Trophoblast cell (in vitro differentiated cells and primary cell): ENCODE measurements at regions not wholly inside any gene's neighbourhood (a gene's known extent, or its start where the extent isn't known, plus 50 kb on each side); places are given as distances from the start of the nearest gene placed in this dataset.
A peak's percentile ranks its signal among the peaks of the same experiment; 100 is the strongest.

ENCODE experiments used
- DNase-seq, 2 donors: peaks; one replicate each; pipeline ENCODE4 v3.0.0-alpha.2; 2016
- H2AFZ ChIP-seq: 2 replicates; pipeline ENCODE4 v1.6.1; 2013; ENCODE audit warnings: low read length, moderate library complexity, mild to moderate bottlenecking; ENCODE audit not compliant: insufficient read depth, poor library complexity
- H2AK5ac ChIP-seq: 2 replicates; pipeline ENCODE4 v1.6.1; 2013; ENCODE audit warnings: mild to moderate bottlenecking, low read length
- H2BK120ac ChIP-seq: 2 replicates; pipeline ENCODE4 v1.6.1; 2013; ENCODE audit warnings: low read length, mild to moderate bottlenecking, moderate library complexity; ENCODE audit not compliant: insufficient read depth, poor library complexity
- H2BK12ac ChIP-seq: 2 replicates; pipeline ENCODE4 v1.6.1; 2013; ENCODE audit warnings: mild to moderate bottlenecking, low read length, moderate library complexity
- H2BK5ac ChIP-seq: 2 replicates; pipeline ENCODE4 v1.6.1; 2013; ENCODE audit warnings: low read length, low read depth, moderate library complexity, mild to moderate bottlenecking; ENCODE audit not compliant: poor library complexity
- H3K14ac ChIP-seq: 2 replicates; pipeline ENCODE4 v1.6.1; 2013; ENCODE audit warnings: mild to moderate bottlenecking, low read length
- H3K18ac ChIP-seq: 2 replicates; pipeline ENCODE4 v1.6.1; 2013; ENCODE audit warnings: mild to moderate bottlenecking, low read length
- H3K23ac ChIP-seq: 2 replicates; pipeline ENCODE4 v1.6.1; 2013; ENCODE audit warnings: low read length
- H3K27ac ChIP-seq: 2 replicates; pipeline ENCODE4 v1.5.1; 2013; ENCODE audit warnings: low read depth, mild to moderate bottlenecking, inconsistent platforms, low read length, moderate library complexity
- H3K27me3 ChIP-seq: 2 replicates; pipeline ENCODE4 v1.6.1; 2013; ENCODE audit warnings: inconsistent platforms, mild to moderate bottlenecking, low read length, moderate library complexity; ENCODE audit not compliant: insufficient read depth
- H3K36me3 ChIP-seq, 2 experiments: 1 replicate in 1 of 2; 2 replicates in 1 of 2; pipeline ENCODE4 v1.6.1; 2013; ENCODE audit warnings: low read length in 2 of 2, mild to moderate bottlenecking in 2 of 2, moderate library complexity in 1 of 2; ENCODE audit not compliant: insufficient read depth in 2 of 2, control insufficient read depth in 1 of 2
- H3K4ac ChIP-seq: 2 replicates; pipeline ENCODE4 v1.6.1; 2013; ENCODE audit warnings: low read depth, mild to moderate bottlenecking, low read length, moderate library complexity
- H3K4me1 ChIP-seq, 2 experiments: 1 replicate in 1 of 2; 2 replicates in 1 of 2; pipeline ENCODE4 v1.6.1; 2013; ENCODE audit warnings: low read length in 2 of 2, mild to moderate bottlenecking in 2 of 2, moderate library complexity in 1 of 2; ENCODE audit not compliant: insufficient read depth in 2 of 2, control insufficient read depth in 1 of 2
- H3K4me2 ChIP-seq: 2 replicates; pipeline ENCODE4 v1.6.1; 2013; ENCODE audit warnings: inconsistent platforms, mild to moderate bottlenecking, low read length, moderate library complexity
- H3K4me3 ChIP-seq: 2 replicates; pipeline ENCODE4 v1.5.1; 2013; ENCODE audit warnings: mild to moderate bottlenecking, low read depth, low read length, inconsistent platforms
- H3K79me1 ChIP-seq: one replicate; pipeline ENCODE4 v1.6.1; 2013; ENCODE audit warnings: low read length
- H3K79me2 ChIP-seq: 2 replicates; pipeline ENCODE4 v1.6.1; 2013; ENCODE audit warnings: low read length, mild to moderate bottlenecking; ENCODE audit not compliant: control insufficient read depth, insufficient read depth, poor library complexity
- H3K9ac ChIP-seq: 2 replicates; pipeline ENCODE4 v1.6.1; 2013; ENCODE audit warnings: mild to moderate bottlenecking, low read length
- H3K9me3 ChIP-seq: 2 replicates; pipeline ENCODE4 v1.6.1; 2013; ENCODE audit warnings: low read depth, mild to moderate bottlenecking, control low read depth, inconsistent platforms, low read length; ENCODE audit not compliant: insufficient read depth
- H4K12ac ChIP-seq: 2 replicates; pipeline ENCODE4 v1.6.1; 2013; ENCODE audit warnings: low read depth, mild to moderate bottlenecking, low read length, moderate library complexity
- H4K8ac ChIP-seq: 2 replicates; pipeline ENCODE4 v1.6.1; 2013; ENCODE audit warnings: low read depth, mild to moderate bottlenecking, low read length, moderate library complexity
- H4K91ac ChIP-seq: one replicate; pipeline ENCODE4 v1.6.1; 2013; ENCODE audit warnings: low read depth, mild to moderate bottlenecking, low read length, moderate library complexity
- WGBS: extraction: QIAGEN DNeasy Blood & Tissue Kit; methylation state at CpG from one replicate; pipeline ENCODE4 v1.1.7; 2013; ENCODE audit warnings: missing lambda C conversion rate; ENCODE audit not compliant: insufficient read length, insufficient coverage; ENCODE audit errors: extremely low coverage; 5-methylcytosine and 5-hydroxymethylcytosine counted together

- Histone ChIP-seq H3K14ac (no peak overlapping the region), H3K4ac (no peak overlapping the region), H4K91ac (no peak overlapping the region), H3K4me2 (no peak overlapping the region), H3K4me3 (no peak overlapping the region), H2BK5ac (no peak overlapping the region), H3K27me3 (no peaks in the 10 kb centered on the region), H2BK12ac (no peak overlapping the region), H3K79me2 (no peaks in the 10 kb centered on the region), H4K8ac (no peak overlapping the region), H3K79me1 (peaks cover 3% of the 10 kb centered on the region), H3K9me3 (no peaks in the 10 kb centered on the region), H3K9ac (no peak overlapping the region), H2AK5ac (no peak overlapping the region), H3K36me3 (no peaks in the 10 kb centered on the region), H3K23ac (no peak overlapping the region), H3K4me1 (peaks cover 2 to 6% of the 10 kb centered on the region in 2 experiments), H2AFZ (no peak overlapping the region), H2BK120ac (no peak overlapping the region), H4K12ac (no peak overlapping the region), H3K27ac (no peak overlapping the region), H3K18ac (no peak overlapping the region)
- no peak for DNase-seq
- no CpG with 5 or more reads among the region's 4 CpGs for WGBS
Measured at GRCh38 chr11:103582351-103582909, 454.0 kb upstream of the DDI1 start.

GRCh38 chr11:103584021-103584420, 452.4 kb upstream of the DDI1 start:
- Histone ChIP-seq H2BK120ac (no peak overlapping the region), H2BK5ac (no peak overlapping the region), H3K23ac (no peak overlapping the region), H3K4me2 (no peak overlapping the region), H3K4me1 (peaks cover 2 to 6% of the 10 kb centered on the region in 2 experiments), H3K9ac (no peak overlapping the region), H3K4me3 (no peak overlapping the region), H3K18ac (no peak overlapping the region), H4K12ac (no peak overlapping the region), H3K79me1 (peaks cover 3% of the 10 kb centered on the region), H3K27me3 (no peaks in the 10 kb centered on the region), H2AFZ (no peak overlapping the region), H3K36me3 (no peaks in the 10 kb centered on the region), H2AK5ac (no peak overlapping the region), H3K14ac (no peak overlapping the region), H3K4ac (no peak overlapping the region), H3K9me3 (no peaks in the 10 kb centered on the region), H3K79me2 (no peaks in the 10 kb centered on the region), H4K91ac (no peak overlapping the region), H4K8ac (no peak overlapping the region), H2BK12ac (no peak overlapping the region), H3K27ac (no peak overlapping the region)
- WGBS, result no CpG with 5 or more reads among the region's 2 CpGs
- no peak for DNase-seq

- Histone ChIP-seq H4K91ac (no peak overlapping the region), H3K4ac (no peak overlapping the region), H3K27me3 (no peaks in the 10 kb centered on the region), H3K14ac (no peak overlapping the region), H3K23ac (no peak overlapping the region), H3K9ac (no peak overlapping the region), H3K27ac (no peak overlapping the region), H3K36me3 (no peaks in the 10 kb centered on the region), H3K9me3 (no peaks in the 10 kb centered on the region), H3K4me1 (peaks cover 2 to 4% of the 10 kb centered on the region in 2 experiments), H3K4me3 (no peak overlapping the region), H3K79me2 (no peaks in the 10 kb centered on the region), H2BK12ac (no peak overlapping the region), H3K79me1 (peaks cover 3% of the 10 kb centered on the region), H2BK120ac (no peak overlapping the region), H4K12ac (no peak overlapping the region), H2AK5ac (no peak overlapping the region), H3K18ac (no peak overlapping the region), H4K8ac (no peak overlapping the region), H3K4me2 (no peak overlapping the region), H2BK5ac (no peak overlapping the region), H2AFZ (no peak overlapping the region)
- no CpG with 5 or more reads among the region's 1 CpG for WGBS
- DNase-seq, result no peak
Measured at GRCh38 chr11:103584720-103585119, 451.7 kb upstream of the DDI1 start.

- Histone ChIP-seq H3K4me3 (no peak overlapping the region), H3K79me2 (no peaks in the 10 kb centered on the region), H3K9me3 (no peaks in the 10 kb centered on the region), H2BK120ac (no peak overlapping the region), H3K9ac (no peak overlapping the region), H4K91ac (no peak overlapping the region), H3K14ac (no peak overlapping the region), H3K27me3 (no peaks in the 10 kb centered on the region), H3K23ac (no peak overlapping the region), H2AFZ (no peak overlapping the region), H3K4me2 (no peak overlapping the region), H2BK5ac (no peak overlapping the region), H3K79me1 (peaks cover 3% of the 10 kb centered on the region), H2BK12ac (no peak overlapping the region), H3K36me3 (no peaks in the 10 kb centered on the region), H2AK5ac (no peak overlapping the region), H4K12ac (no peak overlapping the region), H3K18ac (no peak overlapping the region), H4K8ac (no peak overlapping the region), H3K27ac (no peak overlapping the region), H3K4me1 (peaks cover 2 to 4% of the 10 kb centered on the region in 2 experiments), H3K4ac (no peak overlapping the region)
- peak in 1 of 2 donors; percentile 71 for DNase-seq
- no CpG with 5 or more reads among the region's 2 CpGs for WGBS
Measured at GRCh38 chr11:103585401-103585800, 451.0 kb upstream of the DDI1 start.
